SU-DHL-6 (cell line): ENCODE measurements at regions not wholly inside any gene's neighbourhood (a gene's known extent, or its start where the extent isn't known, plus 50 kb on each side); places are given as distances from the start of the nearest gene placed in this dataset.

Source experiments
- H2AFZ ChIP-seq: fragments of 200-600 bp; sonication (generic); 2 replicates; pipeline ENCODE4 v1.6.1; 2014; ENCODE audit warnings: low read depth, mild to moderate bottlenecking, moderate library complexity, mixed read lengths, antibody characterized with exemption, low read length; ENCODE audit not compliant: severe bottlenecking
- H3F3A ChIP-seq: fragments of 200-600 bp; shearing (Covaris generic); 2 replicates; pipeline ENCODE4 v1.6.0; 2016; ENCODE audit warnings: antibody characterized with exemption, mild to moderate bottlenecking; ENCODE audit not compliant: insufficient read depth
- H3K27ac ChIP-seq: fragments of 200-600 bp; sonication (generic); 2 replicates; pipeline ENCODE4 v1.5.1; 2016; ENCODE audit warnings: low read depth, mild to moderate bottlenecking, low read length, moderate library complexity, mixed read lengths
- H3K27me3 ChIP-seq: fragments of 200-600 bp; sonication (generic), shearing (Covaris generic); 2 replicates; pipeline ENCODE4 v1.6.0; 2014; ENCODE audit warnings: mild to moderate bottlenecking, low read length
- H3K36me3 ChIP-seq: fragments of 200-600 bp; sonication (generic); 2 replicates; pipeline ENCODE4 v1.6.1; 2014; ENCODE audit warnings: mild to moderate bottlenecking, low read length, mixed read lengths
- H3K4me2 ChIP-seq: fragments of 300-600, 200-600 bp; shearing (Covaris generic), sonication (generic); 2 replicates; pipeline ENCODE4 v1.6.0; 2014; ENCODE audit warnings: low read length, low read depth, mild to moderate bottlenecking; ENCODE audit not compliant: poor library complexity, severe bottlenecking
- H3K4me3 ChIP-seq: fragments of 200-600 bp; sonication (generic); 2 replicates; pipeline ENCODE4 v1.5.1; 2014; ENCODE audit warnings: antibody characterized with exemption, low read length, mild to moderate bottlenecking, mixed read lengths; ENCODE audit not compliant: insufficient read depth, poor library complexity, severe bottlenecking
- H3K79me2 ChIP-seq: fragments of 200-600 bp; sonication (generic); 2 replicates; pipeline ENCODE4 v1.6.1; 2014; ENCODE audit warnings: mild to moderate bottlenecking, low read length, moderate library complexity; ENCODE audit not compliant: insufficient read depth
- H3K9ac ChIP-seq: fragments of 200-600 bp; sonication (generic); 2 replicates; pipeline ENCODE4 v1.7.0; 2014; ENCODE audit warnings: mild to moderate bottlenecking, low read length
- H3K9me2 ChIP-seq: fragments of 200-600 bp; sonication (generic); replicated peaks from 2 replicates; pipeline ENCODE4 v1.6.1; 2014; ENCODE audit warnings: low read length; ENCODE audit not compliant: insufficient read depth
- H3K9me3 ChIP-seq: fragments of 200-600 bp; sonication (generic); 2 replicates; pipeline ENCODE4 v1.6.1; 2014; ENCODE audit warnings: low read length, mixed read lengths; ENCODE audit not compliant: insufficient read depth
- H4K20me1 ChIP-seq: fragments of 200-600 bp; sonication (generic); 2 replicates; pipeline ENCODE4 v1.6.1; 2014; ENCODE audit warnings: low read depth, mild to moderate bottlenecking, antibody characterized with exemption, low read length, moderate library complexity, mixed read lengths
- EZH2phosphoT487 ChIP-seq: fragments of 200-600 bp; sonication (generic), shearing (Covaris generic); conservative IDR thresholded peaks from 2 replicates; pipeline ENCODE4 v1.6.1; 2018; ENCODE audit warnings: mild to moderate bottlenecking, antibody characterized with exemption, low read length, moderate library complexity, mixed read lengths
- TF ChIP-seq, protein P1 (sequence below): fragments of 200-600 bp; sonication (generic); IDR thresholded peaks from one replicate; pipeline ENCODE4 v1.5.1; 2017; ENCODE audit warnings: antibody characterized with exemption, mild to moderate bottlenecking, low read length, moderate library complexity; ENCODE audit not compliant: insufficient read depth, poor library complexity, severe bottlenecking

DNA sequence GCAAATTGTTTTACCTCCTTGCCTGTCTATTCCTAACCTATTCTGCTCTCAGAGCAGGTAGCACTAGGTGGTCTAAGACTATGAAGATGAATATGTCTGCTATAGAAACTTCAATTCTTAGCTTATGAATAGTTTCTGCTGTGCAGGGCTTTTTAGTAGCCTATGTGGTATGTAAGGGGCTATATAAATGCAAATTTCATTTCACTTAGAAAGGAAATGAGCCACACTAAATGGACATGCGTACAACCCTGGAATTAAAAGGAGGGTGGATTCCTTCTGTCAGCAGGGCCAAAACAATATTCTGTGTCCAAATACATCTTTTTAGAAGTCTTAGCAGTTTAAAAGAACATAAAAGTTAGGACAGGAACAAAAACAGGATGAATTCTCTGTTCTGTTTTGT is 163.9 kb upstream of the GEMIN8 start:
- Histone ChIP-seq H3K27ac (no peak overlapping the region), H3F3A (no peaks in the 10 kb centered on the region), H3K4me2 (no peak overlapping the region), H3K9me3 (no peaks in the 10 kb centered on the region), H3K9ac (no peak overlapping the region), H3K27me3 (no peaks in the 10 kb centered on the region), H2AFZ (no peak overlapping the region), H3K4me3 (no peak overlapping the region), H4K20me1 (no peaks in the 10 kb centered on the region), H3K36me3 (no peaks in the 10 kb centered on the region), H3K9me2 (no peaks in the 10 kb centered on the region), H3K79me2 (no peaks in the 10 kb centered on the region)
- TF ChIP-seq, protein P1, sequence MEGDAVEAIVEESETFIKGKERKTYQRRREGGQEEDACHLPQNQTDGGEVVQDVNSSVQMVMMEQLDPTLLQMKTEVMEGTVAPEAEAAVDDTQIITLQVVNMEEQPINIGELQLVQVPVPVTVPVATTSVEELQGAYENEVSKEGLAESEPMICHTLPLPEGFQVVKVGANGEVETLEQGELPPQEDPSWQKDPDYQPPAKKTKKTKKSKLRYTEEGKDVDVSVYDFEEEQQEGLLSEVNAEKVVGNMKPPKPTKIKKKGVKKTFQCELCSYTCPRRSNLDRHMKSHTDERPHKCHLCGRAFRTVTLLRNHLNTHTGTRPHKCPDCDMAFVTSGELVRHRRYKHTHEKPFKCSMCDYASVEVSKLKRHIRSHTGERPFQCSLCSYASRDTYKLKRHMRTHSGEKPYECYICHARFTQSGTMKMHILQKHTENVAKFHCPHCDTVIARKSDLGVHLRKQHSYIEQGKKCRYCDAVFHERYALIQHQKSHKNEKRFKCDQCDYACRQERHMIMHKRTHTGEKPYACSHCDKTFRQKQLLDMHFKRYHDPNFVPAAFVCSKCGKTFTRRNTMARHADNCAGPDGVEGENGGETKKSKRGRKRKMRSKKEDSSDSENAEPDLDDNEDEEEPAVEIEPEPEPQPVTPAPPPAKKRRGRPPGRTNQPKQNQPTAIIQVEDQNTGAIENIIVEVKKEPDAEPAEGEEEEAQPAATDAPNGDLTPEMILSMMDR = no peak
- no peak for TF ChIP-seq EZH2phosphoT487

GRCh38 chrX:14173873-14174272 is 144.2 kb upstream of the GEMIN8 start:
- no peak for TF ChIP-seq EZH2phosphoT487
- TF ChIP-seq, protein P1 = no peak
- H3K9ac ChIP-seq = no peak overlapping the region
- no peaks in the 10 kb centered on the region for H3K9me2 ChIP-seq
- no peak overlapping the region for H3K27ac ChIP-seq
- no peak overlapping the region for H3K4me2 ChIP-seq
- no peaks in the 10 kb centered on the region for H3K79me2 ChIP-seq
- H3K4me3 ChIP-seq = no peak overlapping the region
- H3K9me3 ChIP-seq = no peaks in the 10 kb centered on the region
- no peaks in the 10 kb centered on the region for H4K20me1 ChIP-seq
- no peaks in the 10 kb centered on the region for H3K36me3 ChIP-seq
- no peak overlapping the region for H2AFZ ChIP-seq
- H3K27me3 ChIP-seq = no peaks in the 10 kb centered on the region
- no peaks in the 10 kb centered on the region for H3F3A ChIP-seq

GRCh38 chrX:14164828-14165227 is 135.1 kb upstream of the GEMIN8 start:
- no peak overlapping the region for H3K4me3 ChIP-seq
- TF ChIP-seq, protein P1 = no peak
- H3K36me3 ChIP-seq = no peaks in the 10 kb centered on the region
- no peaks in the 10 kb centered on the region for H3K27me3 ChIP-seq
- H3K9me3 ChIP-seq = no peaks in the 10 kb centered on the region
- no peaks in the 10 kb centered on the region for H4K20me1 ChIP-seq
- no peak overlapping the region for H3K9ac ChIP-seq
- H2AFZ ChIP-seq = no peak overlapping the region
- H3K27ac ChIP-seq = no peak overlapping the region
- H3K4me2 ChIP-seq = no peak overlapping the region
- no peaks in the 10 kb centered on the region for H3K9me2 ChIP-seq
- no peaks in the 10 kb centered on the region for H3K79me2 ChIP-seq
- H3F3A ChIP-seq = no peaks in the 10 kb centered on the region

GRCh38 chrX:14125462-14125861 is 95.8 kb upstream of the GEMIN8 start:
- no peak overlapping the region for H3K4me2 ChIP-seq
- no peaks in the 10 kb centered on the region for H3K36me3 ChIP-seq
- H3K27me3 ChIP-seq = no peaks in the 10 kb centered on the region
- no peaks in the 10 kb centered on the region for H3K9me3 ChIP-seq
- TF ChIP-seq EZH2phosphoT487 = no peak
- TF ChIP-seq, protein P1 = no peak
- H3K27ac ChIP-seq = no peak overlapping the region
- no peaks in the 10 kb centered on the region for H3K79me2 ChIP-seq
- no peak overlapping the region for H3K9ac ChIP-seq
- H3K4me3 ChIP-seq = no peak overlapping the region
- no peak overlapping the region for H2AFZ ChIP-seq
- H3K9me2 ChIP-seq = no peaks in the 10 kb centered on the region
- H3F3A ChIP-seq = no peaks in the 10 kb centered on the region
- H4K20me1 ChIP-seq = no peaks in the 10 kb centered on the region
